ENCODE measurements at regions not wholly inside any gene's neighbourhood (a gene's known extent, or its start where the extent isn't known, plus 50 kb on each side); places are given as distances from the start of the nearest gene placed in this dataset.

- Mint-ChIP-seq H3K27ac (no peak overlapping the region), H3K9me3 (no peaks in the 10 kb centered on the region), H3K4me3 (no peak overlapping the region), H3K4me1 (peaks cover 16% of the 10 kb centered on the region), H3K36me3 (no peaks in the 10 kb centered on the region), H3K27me3 (ENCODE audit: insufficient read depth, low read depth) (peaks cover 2% of the 10 kb centered on the region)
- H3K79me2 ChIP-seq (ENCODE audit: low read depth) = no peaks in the 10 kb centered on the region
- no peak overlapping the region for H3K4me2 ChIP-seq
- TF ChIP-seq EZH2phosphoT487 (IDR thresholded peaks at IDR 0.05) (no peak), CTCF (IDR thresholded peaks at IDR 0.05) (no peak), EZH2 (IDR thresholded peaks at IDR 0.05) (no peak)
- H3F3A ChIP-seq (ENCODE audit: low read depth) = peaks cover 3% of the 10 kb centered on the region
- no peak overlapping the region for H3K27ac ChIP-seq
- DNase-seq (ENCODE audit: low spot score) = peak; percentile 13
- H3K36me3 ChIP-seq = no peaks in the 10 kb centered on the region
- no peak overlapping the region for H2AFZ ChIP-seq (replicated peaks)
- no peak overlapping the region for H3K9ac ChIP-seq
- no peaks in the 10 kb centered on the region for H3K9me3 ChIP-seq (ENCODE audit: low read depth)
- no peaks in the 10 kb centered on the region for H3K27me3 ChIP-seq
- peaks cover 18% of the 10 kb centered on the region for H3K4me1 ChIP-seq
- H3K4me3 ChIP-seq = no peak overlapping the region
- H4K20me1 ChIP-seq (ENCODE audit: low read depth) = no peaks in the 10 kb centered on the region
Observed at GRCh38 chr16:52649870-52650269, 102.9 kb upstream of the TOX3 start.

- no peak for DNase-seq (ENCODE audit: low spot score)
- no peaks in the 10 kb centered on the region for H3K27me3 ChIP-seq
Observed at GRCh38 chr16:52647588-52647987, 100.6 kb upstream of the TOX3 start.

GRCh38 chr16:52643006-52643405 is 96.1 kb upstream of the TOX3 start:
- H3K36me3 Mint-ChIP-seq = no peaks in the 10 kb centered on the region
- no peaks in the 10 kb centered on the region for H3K27me3 ChIP-seq
- peaks cover 3% of the 10 kb centered on the region for H3F3A ChIP-seq (ENCODE audit: low read depth)
- H3K27ac ChIP-seq = no peak overlapping the region
- no peaks in the 10 kb centered on the region for H3K36me3 ChIP-seq
- no peak for TF ChIP-seq EZH2 (IDR thresholded peaks at IDR 0.05)
- TF ChIP-seq CTCF (IDR thresholded peaks at IDR 0.05) = no peak
- no peak for TF ChIP-seq EZH2phosphoT487 (IDR thresholded peaks at IDR 0.05)
- peaks cover 7% of the 10 kb centered on the region for H3K4me1 Mint-ChIP-seq
- no peaks in the 10 kb centered on the region for H4K20me1 ChIP-seq (ENCODE audit: low read depth)
- peaks cover 4% of the 10 kb centered on the region for H3K27me3 Mint-ChIP-seq (ENCODE audit: insufficient read depth, low read depth)
- H3K9me3 ChIP-seq (ENCODE audit: low read depth) = no peaks in the 10 kb centered on the region
- H3K4me2 ChIP-seq = no peak overlapping the region
- no peak for DNase-seq (ENCODE audit: low spot score)
- H3K9ac ChIP-seq = no peak overlapping the region
- H3K9me3 Mint-ChIP-seq = no peaks in the 10 kb centered on the region
- H3K4me3 Mint-ChIP-seq = no peak overlapping the region
- H2AFZ ChIP-seq (replicated peaks) = no peak overlapping the region
- no peak overlapping the region for H3K27ac Mint-ChIP-seq
- H3K4me3 ChIP-seq = no peak overlapping the region
- no peaks in the 10 kb centered on the region for H3K79me2 ChIP-seq (ENCODE audit: low read depth)
- H3K4me1 ChIP-seq = peaks cover 13% of the 10 kb centered on the region

More at GRCh38 chr16:52647588-52647987, 100.6 kb upstream of the TOX3 start:
- Histone ChIP-seq H3K9me3 (ENCODE audit: low read depth) (no peaks in the 10 kb centered on the region), H3K27ac (no peak overlapping the region), H3K36me3 (no peaks in the 10 kb centered on the region), H3F3A (ENCODE audit: low read depth) (peaks cover 3% of the 10 kb centered on the region), H3K4me1 (peaks cover 18% of the 10 kb centered on the region), H4K20me1 (ENCODE audit: low read depth) (no peaks in the 10 kb centered on the region), H2AFZ (replicated peaks) (no peak overlapping the region), H3K4me2 (no peak overlapping the region), H3K79me2 (ENCODE audit: low read depth) (no peaks in the 10 kb centered on the region), H3K4me3 (no peak overlapping the region), H3K9ac (no peak overlapping the region)
- TF ChIP-seq CTCF (IDR thresholded peaks at IDR 0.05) (no peak), EZH2 (IDR thresholded peaks at IDR 0.05) (no peak), EZH2phosphoT487 (IDR thresholded peaks at IDR 0.05) (no peak)
- Mint-ChIP-seq H3K27ac (no peak overlapping the region), H3K36me3 (no peaks in the 10 kb centered on the region), H3K9me3 (no peaks in the 10 kb centered on the region), H3K4me1 (peaks cover 16% of the 10 kb centered on the region), H3K4me3 (no peak overlapping the region), H3K27me3 (ENCODE audit: insufficient read depth, low read depth) (peaks cover 4% of the 10 kb centered on the region)

All from neural progenitor cell (in vitro differentiated cells).